GM12891 (cell line): ENCODE measurements at regions not wholly inside any gene's neighbourhood (a gene's known extent, or its start where the extent isn't known, plus 50 kb on each side); places are given as distances from the start of the nearest gene placed in this dataset.

ENCODE experiments used
- POLR2A ChIP-seq: IDR thresholded peaks from 2 replicates; pipeline ENCODE4 v1.6.1; 2011; ENCODE audit warnings: low read depth, low read length, control low read depth
- POLR2AphosphoS5 ChIP-seq: IDR thresholded peaks from 2 replicates; pipeline ENCODE4 v1.6.1; 2011; ENCODE audit warnings: low read depth, low read length, control low read depth
- TAF1 ChIP-seq: IDR thresholded peaks from 2 replicates; pipeline ENCODE4 v1.6.1; 2011; ENCODE audit warnings: low read depth, low read length, control low read depth

GRCh38 chr12:66028390-66028789 is 102.2 kb downstream of the LLPH start:
- TF ChIP-seq POLR2AphosphoS5 (no peak), TAF1 (no peak), POLR2A (no peak)
